HepG2 (cell line): ENCODE measurements at regions not wholly inside any gene's neighbourhood (a gene's known extent, or its start where the extent isn't known, plus 50 kb on each side); places are given as distances from the start of the nearest gene placed in this dataset.

ENCODE experiments used
- ATAC-seq: fragments of 200-7000 bp; cut with Tn5 transposase; 3 replicates; pipeline ENCODE4 v1.9.1; 2020; ENCODE audit warnings: mild to moderate bottlenecking, moderate library complexity
- BruUV-seq: library from RNA; stranded (reverse); fragments of 400-500 nt; replicated peaks from 2 replicates; lab custom pipeline; 2021; lab: Mats Ljungman, UMichigan
- CTCF ChIA-PET: fragments of 300-600 bp; formaldehyde crosslinking; extraction: SDS; loops from one replicate; lab custom pipeline; 2021; ENCODE audit warnings: low total read pairs, inconsistent platforms, low intra/inter-chr PET ratio; lab: Yijun Ruan, JAX
- POLR2A ChIA-PET: fragments of 350-600 bp; sonication (Branson Sonifier 250); formaldehyde crosslinking; loops from one replicate; lab custom pipeline; 2020; ENCODE audit warnings: antibody characterized with exemption, inconsistent platforms; lab: Yijun Ruan, JAX
- DNase-seq: peaks from one replicate; pipeline ENCODE4 v3.0.0-alpha.2; 2015; ENCODE audit warnings: low spot score
- FAIRE-seq: peaks from 3 replicates; lab custom pipeline; 2011; peaks lifted over from hg19 to GRCh38; lab: Jason Lieb, UNC
- H2AFZ ChIP-seq: one replicate; pipeline ENCODE4 v1.6.1; 2011; ENCODE audit warnings: low read length, inconsistent platforms
- H3K27ac ChIP-seq: fragments of 300-600 bp; 3 replicates; pipeline ENCODE4 v1.8.0; 2011; ENCODE audit warnings: mixed run types, mild to moderate bottlenecking, mixed read lengths, low read length, inconsistent platforms; ENCODE audit not compliant: insufficient read depth; ENCODE audit errors: extremely low read length
- H3K27me3 ChIP-seq, 2 experiments: fragments of 200-600 bp in 1 of 2; 2 replicates in 1 of 2; 3 replicates in 1 of 2; pipeline versions ENCODE4 v1.6.0 to v1.8.0; 2011; ENCODE audit warnings: low read length in 2 of 2, mild to moderate bottlenecking in 2 of 2, moderate library complexity in 2 of 2, inconsistent platforms in 1 of 2; ENCODE audit not compliant: insufficient read depth in 2 of 2, control insufficient read depth in 1 of 2
- H3K36me3 ChIP-seq, 2 experiments: fragments of 200-600 bp in 1 of 2; replicated peaks in 1 of 2; 2 replicates in 1 of 2; 3 replicates in 1 of 2; pipeline versions ENCODE4 v1.5.1 to v1.8.0; 2011; ENCODE audit warnings: low read length in 2 of 2, inconsistent platforms in 1 of 2; ENCODE audit not compliant: insufficient read depth in 2 of 2, control insufficient read depth in 1 of 2
- H3K4me1 ChIP-seq: 2 replicates; pipeline ENCODE4 v1.5.1; 2012; ENCODE audit warnings: low read length, inconsistent platforms; ENCODE audit not compliant: insufficient read depth
- H3K4me2 ChIP-seq: 2 replicates; pipeline ENCODE4 v1.6.0; 2011; ENCODE audit warnings: low read depth, low read length, inconsistent platforms
- H3K4me3 ChIP-seq, 3 experiments: fragments of 200-600 bp in 1 of 3; sonication (generic), shearing (Covaris generic) in 1 of 3; replicated peaks in 1 of 3; 2 replicates each; pipeline ENCODE4 v1.5.1; 2011 to 2016; ENCODE audit warnings: low read length in 3 of 3, inconsistent platforms in 2 of 3, low read depth in 2 of 3, mild to moderate bottlenecking in 2 of 3, control low read depth in 1 of 3, mixed read lengths in 1 of 3; ENCODE audit not compliant: insufficient read depth in 1 of 3
- H3K79me2 ChIP-seq: one replicate; pipeline ENCODE4 v1.6.1; 2011; ENCODE audit warnings: low read length, inconsistent platforms; ENCODE audit not compliant: insufficient read depth
- H3K9ac ChIP-seq: 2 replicates; pipeline ENCODE4 v1.6.0; 2011; ENCODE audit warnings: mild to moderate bottlenecking, low read depth, low read length, inconsistent platforms; ENCODE audit not compliant: insufficient read depth
- H3K9me3 ChIP-seq: 2 replicates; pipeline ENCODE4 v1.5.1; 2012; ENCODE audit warnings: mild to moderate bottlenecking, low read length
- H4K20me1 ChIP-seq: 2 replicates; pipeline ENCODE4 v1.6.0; 2011; ENCODE audit warnings: inconsistent platforms, mild to moderate bottlenecking, low read length, moderate library complexity; ENCODE audit not compliant: insufficient read depth
- ATRX ChIP-seq: sonication (generic); formaldehyde crosslinking; IDR thresholded peaks from 2 replicates; pipeline ENCODE4 v1.4.0; 2020; ENCODE audit warnings: missing genetic modification reagents, borderline replicate concordance
- GRHL1 ChIP-seq: sonication (generic); formaldehyde crosslinking; conservative IDR thresholded peaks from 2 replicates; pipeline ENCODE4 v1.8.0; 2022; ENCODE audit warnings: missing genetic modification reagents
- NFIB ChIP-seq: sonication (generic); formaldehyde crosslinking; IDR thresholded peaks from 2 replicates; pipeline ENCODE4 v1.9.0; 2021; ENCODE audit warnings: missing genetic modification reagents, mild to moderate bottlenecking, borderline replicate concordance
- PAF1 ChIP-seq: IDR thresholded peaks from 2 replicates; pipeline ENCODE4 v1.6.1; 2016; ENCODE audit warnings: missing genetic modification reagents, missing compliant biosample characterization
- PRPF4 ChIP-seq: fragments of 200-400 bp; formaldehyde crosslinking; IDR thresholded peaks from 2 replicates; pipeline ENCODE4 v1.6.1; 2016; ENCODE audit warnings: low read length, low read depth; ENCODE audit not compliant: poor library complexity, severe bottlenecking
- SUZ12 ChIP-seq: fragments of 150-350 bp; IDR thresholded peaks from 2 replicates; pipeline ENCODE4 v1.6.1; 2014; ENCODE audit warnings: low read depth, low read length
- THAP9 ChIP-seq: sonication (generic); formaldehyde crosslinking; IDR thresholded peaks from 2 replicates; pipeline ENCODE4; 2020; ENCODE audit warnings: missing genetic modification reagents, mild to moderate bottlenecking, borderline replicate concordance
- ZNF275 ChIP-seq: sonication (generic); formaldehyde crosslinking; IDR thresholded peaks from 2 replicates; pipeline ENCODE4 v1.8.0; 2022; ENCODE audit warnings: missing genetic modification reagents, mild to moderate bottlenecking, inconsistent platforms, borderline replicate concordance
- in situ Hi-C: cut with HindIII; loops from 2 replicates; pipeline ENCODE4 v1.10.0; 2017; ENCODE audit warnings: low pct_unique_long_range_greater_than_20kb; ENCODE audit not compliant: extremely low pct_ligation_motif_present
- intact Hi-C: fragments of 100-400 bp; cut with micrococcal nuclease; formaldehyde crosslinking; loops from one replicate; pipeline ENCODE4 v1.10.0; 2022; ENCODE audit not compliant: unreplicated experiment
- TF ChIP-seq, protein P1 (sequence below): fragments of 450-650 bp; IDR thresholded peaks from 2 replicates; pipeline ENCODE4 v1.6.1; 2016
- TF ChIP-seq, protein P2 (sequence below): sonication (generic); formaldehyde crosslinking; IDR thresholded peaks from 2 replicates; pipeline ENCODE4 v1.5.0; 2020; ENCODE audit warnings: missing genetic modification reagents

DNA sequence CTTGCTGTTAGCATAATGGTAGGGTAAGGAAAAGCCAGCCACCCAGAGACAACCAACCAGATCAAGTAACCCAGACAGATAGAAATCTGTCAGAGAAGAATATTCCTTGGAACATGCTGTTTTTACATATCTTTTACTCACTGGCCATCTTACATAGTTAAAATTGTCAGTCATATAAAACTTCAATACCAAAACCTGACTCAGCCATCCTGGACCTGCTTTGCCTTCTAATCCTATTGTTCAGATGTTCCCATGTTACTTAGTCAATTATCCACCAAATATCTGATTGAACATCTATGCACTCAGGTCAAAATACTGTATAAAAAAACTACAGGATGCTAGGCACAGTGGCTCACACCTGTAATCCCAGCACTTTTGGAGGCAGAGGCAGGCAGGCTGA, 466.5 kb upstream of the NRP1 start:
- H3K36me3 ChIP-seq: no peaks in the 10 kb centered on the region
- DNase-seq: no peak
- no peak overlapping the region for H2AFZ ChIP-seq
- peaks cover 52% of the 10 kb centered on the region for H3K4me1 ChIP-seq
- no peak overlapping the region for H3K9ac ChIP-seq
- no TSS peak for BruUV-seq
- H3K9me3 ChIP-seq: no peaks in the 10 kb centered on the region
- CTCF ChIA-PET: no interaction called here
- no peaks in the 10 kb centered on the region for H4K20me1 ChIP-seq
- no peak for ATAC-seq
- no peaks in the 10 kb centered on the region for H3K27me3 ChIP-seq
- no peak overlapping the region for H3K4me3 ChIP-seq
- H3K79me2 ChIP-seq: no peaks in the 10 kb centered on the region
- intact Hi-C loops: loop anchor here (10.0 kb wide), 1 partner anchor 606 kb away; no protein-coding TSS in a partner anchor
- FAIRE-seq: no peak
- H3K27ac ChIP-seq: no peak overlapping the region
- no peak overlapping the region for H3K4me2 ChIP-seq
- TF ChIP-seq ATRX (CRISPR knock-in tag) (no peak), PRPF4 (no peak), NFIB (no peak), PAF1 (no peak), THAP9 (CRISPR knock-in tag) (no peak), ZNF275 (CRISPR knock-in tag) (no peak), GRHL1 (CRISPR knock-in tag) (no peak), SUZ12 (no peak)
- TF ChIP-seq, protein P1, sequence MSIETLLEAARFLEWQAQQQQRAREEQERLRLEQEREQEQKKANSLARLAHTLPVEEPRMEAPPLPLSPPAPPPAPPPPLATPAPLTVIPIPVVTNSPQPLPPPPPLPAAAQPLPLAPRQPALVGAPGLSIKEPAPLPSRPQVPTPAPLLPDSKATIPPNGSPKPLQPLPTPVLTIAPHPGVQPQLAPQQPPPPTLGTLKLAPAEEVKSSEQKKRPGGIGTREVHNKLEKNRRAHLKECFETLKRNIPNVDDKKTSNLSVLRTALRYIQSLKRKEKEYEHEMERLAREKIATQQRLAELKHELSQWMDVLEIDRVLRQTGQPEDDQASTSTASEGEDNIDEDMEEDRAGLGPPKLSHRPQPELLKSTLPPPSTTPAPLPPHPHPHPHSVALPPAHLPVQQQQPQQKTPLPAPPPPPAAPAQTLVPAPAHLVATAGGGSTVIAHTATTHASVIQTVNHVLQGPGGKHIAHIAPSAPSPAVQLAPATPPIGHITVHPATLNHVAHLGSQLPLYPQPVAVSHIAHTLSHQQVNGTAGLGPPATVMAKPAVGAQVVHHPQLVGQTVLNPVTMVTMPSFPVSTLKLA: no peak
- TF ChIP-seq, protein P2, sequence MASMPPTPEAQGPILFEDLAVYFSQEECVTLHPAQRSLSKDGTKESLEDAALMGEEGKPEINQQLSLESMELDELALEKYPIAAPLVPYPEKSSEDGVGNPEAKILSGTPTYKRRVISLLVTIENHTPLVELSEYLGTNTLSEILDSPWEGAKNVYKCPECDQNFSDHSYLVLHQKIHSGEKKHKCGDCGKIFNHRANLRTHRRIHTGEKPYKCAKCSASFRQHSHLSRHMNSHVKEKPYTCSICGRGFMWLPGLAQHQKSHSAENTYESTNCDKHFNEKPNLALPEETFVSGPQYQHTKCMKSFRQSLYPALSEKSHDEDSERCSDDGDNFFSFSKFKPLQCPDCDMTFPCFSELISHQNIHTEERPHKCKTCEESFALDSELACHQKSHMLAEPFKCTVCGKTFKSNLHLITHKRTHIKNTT (CRISPR knock-in tag): no peak
- TF ChIP-seq, all 625 proteins: peak for 0
- POLR2A ChIA-PET: no interaction called here
- in situ Hi-C loops: no loop called here
